HG03460 (cell line): ENCODE measurements at regions not wholly inside any gene's neighbourhood (a gene's known extent, or its start where the extent isn't known, plus 50 kb on each side); places are given as distances from the start of the nearest gene placed in this dataset.
"Not testable (repeated sequence)": the region's sequence is repeated elsewhere in the genome, so short reads cannot be mapped to it uniquely, and the experiment has no call there.

Source experiments
- ATAC-seq: cut with Tn5 transposase; IDR thresholded peaks from one replicate; pipeline ENCODE4 v1.9.1; 2021; ENCODE audit not compliant: unreplicated experiment

DNA sequence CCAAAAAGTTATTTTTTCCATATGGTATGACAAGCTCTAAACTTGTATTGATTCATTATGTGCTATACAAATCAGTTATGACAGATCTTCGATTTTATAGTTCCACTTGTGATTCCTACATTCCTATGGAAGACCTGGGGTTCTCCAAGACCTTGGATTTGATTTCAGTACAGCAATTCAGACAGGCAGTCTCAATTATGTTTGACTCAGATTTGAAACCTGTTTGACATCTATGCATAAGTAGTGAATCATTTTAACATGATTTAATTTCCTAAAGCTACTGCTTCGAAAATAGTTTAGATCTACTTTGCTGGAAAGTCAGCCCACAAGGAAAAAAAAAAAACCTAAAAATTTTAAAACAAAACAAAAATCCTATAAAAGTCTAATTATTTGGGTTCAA is 820.4 kb downstream of the LUZP2 start:
- ATAC-seq = no peak

GRCh38 chr11:25319127-25319526 is 822.3 kb downstream of the LUZP2 start:
- no peak for ATAC-seq

DNA sequence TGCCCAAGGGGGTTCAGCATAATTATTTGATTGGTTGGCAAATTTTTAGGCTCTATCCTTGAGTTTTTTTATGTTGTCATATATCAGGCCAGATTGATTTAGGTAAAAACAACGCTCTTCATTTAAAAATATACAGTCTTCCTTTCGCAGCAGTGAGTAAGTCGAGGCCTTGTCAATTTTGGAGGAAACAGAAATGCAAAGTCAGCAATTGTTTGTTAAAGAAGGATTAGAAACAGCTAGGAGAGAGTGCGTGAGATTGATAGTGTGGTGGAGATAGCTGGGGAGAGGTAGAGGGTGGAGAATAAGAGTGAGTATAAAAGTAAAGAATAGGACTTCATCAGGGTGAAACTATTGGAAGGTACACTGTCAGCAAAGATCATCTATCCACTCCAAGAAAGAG is 830.8 kb downstream of the LUZP2 start:
- no peak for ATAC-seq

GRCh38 chr11:25339281-25339680 is 842.4 kb downstream of the LUZP2 start:
- no peak for ATAC-seq

DNA sequence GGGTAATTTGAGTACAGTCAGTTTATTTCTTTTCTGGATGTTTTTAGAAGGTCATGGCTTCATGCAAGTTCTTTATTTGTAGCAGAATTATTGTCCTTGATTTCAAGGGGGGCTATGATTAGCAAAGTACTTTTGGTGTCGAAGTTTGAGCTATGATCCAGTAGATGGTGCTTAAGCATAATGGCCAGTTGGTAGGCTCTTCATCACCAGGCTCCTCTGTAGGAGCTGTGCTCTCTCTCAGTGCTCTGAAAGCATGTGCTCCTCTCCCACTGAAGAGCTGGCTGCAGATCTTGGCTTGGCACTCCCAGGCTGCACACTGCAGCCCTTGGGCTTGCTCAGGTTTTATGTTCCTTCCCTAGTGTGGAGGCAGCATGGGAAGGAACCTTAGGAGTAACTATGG is 852.7 kb downstream of the LUZP2 start:
- no peak for ATAC-seq

DNA sequence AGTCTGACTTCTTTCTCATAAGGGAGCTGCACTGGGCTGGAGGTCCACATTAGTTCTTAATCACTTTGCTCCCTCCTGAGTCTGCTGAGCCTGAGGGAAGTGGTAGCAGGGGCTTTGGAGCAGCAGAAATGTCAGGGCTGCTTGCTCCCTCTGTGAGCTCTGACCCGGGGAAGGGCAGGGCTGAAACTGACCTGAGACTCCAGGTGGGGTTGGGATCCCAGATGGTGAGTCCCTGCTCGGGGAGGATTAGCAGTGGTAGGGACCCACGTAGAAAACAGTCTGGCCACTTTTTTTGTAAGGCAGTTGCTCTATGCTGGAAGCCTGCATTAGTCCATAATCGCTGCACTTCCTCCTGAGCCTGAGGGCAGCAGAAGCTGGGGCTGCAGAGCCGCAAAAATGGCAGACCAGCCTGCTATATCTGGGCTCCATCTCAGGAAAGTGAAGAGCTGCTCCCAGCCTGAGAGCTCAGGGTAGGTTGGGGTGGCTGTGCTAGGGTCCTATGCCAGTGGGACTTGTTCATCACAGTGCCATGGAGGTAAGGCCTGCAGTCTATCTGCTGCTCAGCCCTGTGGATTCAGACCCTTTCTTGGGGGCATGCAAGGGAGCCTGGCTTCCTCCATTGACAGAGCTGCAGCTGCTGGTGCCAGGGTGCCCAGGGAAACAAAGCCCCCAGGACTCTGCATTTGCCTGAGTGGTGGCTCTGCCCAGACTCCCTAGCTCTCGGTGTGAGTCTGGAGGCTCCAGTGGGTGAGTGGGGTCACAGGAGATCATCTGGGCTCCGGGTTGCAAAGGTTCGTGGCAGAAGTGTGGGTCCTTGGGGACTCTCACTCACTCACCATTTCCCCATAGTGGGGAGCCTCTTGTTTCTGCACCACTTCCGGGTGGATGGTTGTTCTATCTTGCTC is 854.3 kb downstream of the LUZP2 start:
- no peak for ATAC-seq

GRCh38 chr11:25357133-25357532 is 860.3 kb downstream of the LUZP2 start:
- ATAC-seq = no peak

GRCh38 chr11:25377466-25377865 is 880.6 kb downstream of the LUZP2 start:
- ATAC-seq = no peak

- no peak for ATAC-seq
These were observed 900.0 kb downstream of the LUZP2 start for GRCh38 chr11:25396847-25397246.

DNA sequence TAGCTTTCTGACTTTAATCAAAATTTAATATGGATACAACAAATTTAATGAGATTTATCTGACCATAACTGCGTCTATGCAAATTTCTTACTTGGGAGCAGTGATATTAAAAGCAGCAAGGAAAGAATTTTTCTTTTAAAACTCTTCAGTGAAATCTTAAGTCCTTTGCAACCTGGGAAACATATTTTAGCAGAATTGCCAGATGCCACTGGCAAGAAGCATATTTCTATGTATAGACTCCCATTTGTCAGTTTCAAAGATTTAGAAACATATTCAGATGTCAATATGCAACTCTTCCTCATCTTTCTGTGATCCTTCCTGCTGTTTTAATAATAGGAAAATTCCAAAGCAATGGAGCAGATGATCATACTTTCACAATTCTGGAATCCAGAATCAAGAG is 911.3 kb downstream of the LUZP2 start:
- no peak for ATAC-seq

DNA sequence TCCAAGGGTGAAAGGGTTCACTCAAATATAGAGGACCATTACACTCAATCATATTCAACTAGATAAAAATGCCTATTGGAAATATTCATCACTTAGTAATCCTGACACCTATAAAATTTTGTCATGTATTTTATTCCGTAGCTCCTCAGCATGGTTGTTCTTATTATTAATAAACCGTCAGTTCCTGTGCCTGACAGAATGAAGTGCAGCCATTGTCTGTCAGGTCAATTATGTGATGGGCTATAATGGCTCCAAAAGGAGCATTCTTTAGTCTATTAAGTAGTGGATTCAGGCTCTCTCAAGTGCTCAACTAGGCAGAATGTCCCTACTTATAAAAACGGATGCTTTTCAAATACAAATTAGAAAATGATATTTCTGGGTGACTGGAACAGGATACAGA is 916.1 kb upstream of the ANO3 start:
- no peak for ATAC-seq

DNA sequence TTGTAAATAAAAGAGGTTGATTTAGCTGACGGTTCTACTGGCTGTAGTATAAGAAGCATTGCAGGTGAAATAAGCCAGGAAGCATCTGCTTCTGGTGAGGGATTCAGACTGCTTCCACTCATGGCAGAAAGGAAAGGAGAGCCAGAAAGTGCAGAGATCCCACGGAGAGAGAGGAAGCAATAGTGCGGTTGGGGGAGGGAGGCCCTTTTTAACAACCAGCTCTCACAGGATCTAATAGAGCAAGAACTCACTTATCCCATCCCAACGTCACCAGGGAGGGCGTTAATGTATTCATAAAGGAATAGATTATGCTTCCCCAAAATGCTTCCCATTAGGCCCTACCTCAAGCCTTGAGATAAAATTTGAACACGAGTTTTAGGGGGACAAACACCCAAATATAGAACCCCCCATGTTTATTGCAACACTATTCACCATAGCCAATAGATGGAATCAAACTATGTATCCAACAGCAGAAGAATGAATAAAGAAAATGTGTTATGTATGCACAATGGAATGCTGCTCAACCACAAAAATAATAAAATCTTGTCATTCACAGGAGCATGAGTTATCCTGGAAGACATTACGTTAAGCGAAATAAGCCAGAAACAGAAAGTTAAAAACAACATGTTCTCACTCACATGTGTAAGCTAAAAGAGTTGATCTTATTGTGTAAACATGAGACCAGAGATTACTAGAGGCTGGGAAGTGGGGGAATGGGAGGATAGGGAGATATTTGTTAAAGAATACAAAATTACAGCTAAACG is 908.3 kb upstream of the ANO3 start:
- ATAC-seq = no peak

- ATAC-seq = no peak
These were observed 899.6 kb upstream of the ANO3 start for GRCh38 chr11:25432376-25432775.

DNA sequence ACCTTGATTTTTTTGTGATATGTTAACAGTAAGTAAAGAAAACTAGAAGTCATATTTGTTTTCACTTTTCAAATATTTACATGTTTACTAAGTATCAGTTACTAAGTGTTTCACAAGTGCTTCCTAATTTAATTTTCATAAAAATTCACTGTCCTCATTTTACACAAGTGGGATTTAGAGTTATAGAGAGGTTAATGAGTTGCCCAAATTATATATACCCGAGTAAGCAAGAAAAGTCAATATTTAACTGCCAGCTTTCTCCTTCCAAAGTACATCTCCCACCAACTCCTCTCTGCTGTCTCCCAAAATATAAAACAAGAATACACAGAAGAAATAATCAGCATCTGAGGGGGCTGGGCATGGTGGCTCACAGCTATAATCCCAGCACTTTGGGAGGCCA is 896.7 kb upstream of the ANO3 start:
- ATAC-seq = no peak

DNA sequence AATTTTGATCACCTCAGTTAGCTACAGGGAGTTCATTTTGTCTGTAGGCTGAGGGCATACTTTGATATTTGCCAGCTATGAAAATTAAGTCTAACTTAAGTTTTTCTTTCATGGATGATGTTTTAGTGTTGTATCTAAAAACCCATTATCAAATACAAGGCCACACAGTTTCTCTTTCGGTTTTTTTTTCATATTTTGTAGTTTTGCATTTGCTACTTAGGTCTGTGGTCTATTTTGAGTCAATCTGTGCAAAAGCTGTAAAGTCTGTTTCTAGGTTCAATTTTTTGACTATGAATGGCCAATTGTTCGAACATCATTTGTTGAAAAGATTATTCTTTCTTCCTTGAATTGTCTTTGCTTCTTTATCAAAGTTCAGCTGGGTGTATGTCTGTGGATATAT is 895.6 kb upstream of the ANO3 start:
- ATAC-seq = no peak

- no peak for ATAC-seq
These were observed 890.5 kb upstream of the ANO3 start for GRCh38 chr11:25441421-25441820.

DNA sequence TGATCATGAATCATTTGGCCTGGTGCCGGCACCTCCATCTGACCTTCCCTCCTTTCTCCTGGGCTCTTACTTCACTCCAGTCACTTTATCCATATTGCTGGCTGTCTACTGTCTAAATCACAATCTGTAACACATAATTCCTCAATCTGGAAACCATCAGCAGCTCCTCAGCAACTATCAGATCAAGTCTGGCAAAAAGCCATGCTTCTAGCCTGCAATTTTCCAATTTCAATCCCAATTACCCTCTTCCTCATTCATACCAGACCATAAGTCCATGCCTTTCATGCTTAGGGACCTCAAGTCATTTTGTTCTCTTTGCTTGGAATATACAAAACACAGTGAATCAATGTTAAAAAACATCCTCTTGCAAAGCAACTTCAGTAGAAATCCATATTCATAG is 882.8 kb upstream of the ANO3 start:
- ATAC-seq = no peak

- ATAC-seq = no peak
These were observed 878.5 kb upstream of the ANO3 start for GRCh38 chr11:25453471-25453870.

DNA sequence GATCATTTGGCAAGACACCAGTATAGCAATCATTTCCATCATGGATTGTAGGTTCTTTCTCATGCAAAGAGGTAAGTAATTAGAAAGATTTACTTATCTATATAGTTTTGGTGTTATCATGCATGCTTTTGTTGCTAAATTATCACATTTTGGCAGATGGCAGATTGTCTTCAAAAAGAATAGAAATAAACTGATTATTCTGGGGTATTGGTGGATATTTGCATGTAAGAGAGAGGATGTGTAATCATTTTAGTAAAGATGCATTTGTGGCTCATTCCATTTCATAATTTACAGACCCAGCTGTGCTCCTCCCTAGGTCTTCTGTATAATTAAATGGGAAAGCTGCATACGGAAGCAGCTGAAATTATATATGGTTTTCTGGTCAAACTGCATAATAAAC is 875.7 kb upstream of the ANO3 start:
- ATAC-seq = no peak

- ATAC-seq = no peak
These were observed 847.9 kb upstream of the ANO3 start for GRCh38 chr11:25483915-25484635.

- no peak for ATAC-seq
These were observed 846.6 kb upstream of the ANO3 start for GRCh38 chr11:25485315-25485714.

DNA sequence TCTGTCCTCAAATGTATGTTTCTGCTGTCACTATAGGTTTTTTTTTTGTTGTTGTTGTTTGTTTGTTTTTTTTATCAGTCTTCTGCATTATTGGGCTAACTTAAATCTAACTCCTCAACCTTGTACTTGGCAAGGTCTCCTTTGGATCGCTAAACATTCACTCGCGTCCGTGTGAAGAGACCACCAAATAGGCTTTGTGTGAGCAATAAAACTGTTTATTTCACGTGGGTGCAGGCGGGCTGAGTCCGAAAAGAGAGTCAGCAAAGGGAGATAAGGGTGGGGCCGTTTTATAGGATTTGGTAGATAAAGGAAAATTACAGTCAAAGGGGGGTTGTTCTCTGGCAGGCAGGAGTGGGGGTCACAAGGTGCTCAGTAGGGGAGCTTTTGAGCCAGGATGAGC is 845.6 kb upstream of the ANO3 start:
- not testable (repeated sequence) for ATAC-seq
